ENCODE measurements at regions not wholly inside any gene's neighbourhood (a gene's known extent, or its start where the extent isn't known, plus 50 kb on each side); places are given as distances from the start of the nearest gene placed in this dataset.

- no peaks in the 10 kb centered on the region for H3K27me3 ChIP-seq
- DNase-seq = no peak
- no peaks in the 10 kb centered on the region for H3K36me3 ChIP-seq (replicated peaks in 1 of 2)
- no peak overlapping the region for H3K27ac ChIP-seq
- TF ChIP-seq POLR2A (IDR thresholded peaks at IDR 0.05) (no peak), CTCF (IDR thresholded peaks at IDR 0.05) (no peak)
- H3K4me1 ChIP-seq (replicated peaks in 1 of 2) = no peaks in the 10 kb centered on the region
- WGBS, 4 donors = 60 to 78% (median 63%) methylated on average over 7 of the region's 7 CpGs
- H3K9me3 ChIP-seq (replicated peaks in 1 of 3) = no peaks in the 10 kb centered on the region
- H3K4me3 ChIP-seq = no peak overlapping the region
- intact Hi-C loops (cut with DNase I) = no loop called here
These were observed 266.7 kb downstream of the SOX9 start for GRCh38 chr17:72387487-72387886.

- H3K27me3 ChIP-seq = no peaks in the 10 kb centered on the region
These were observed 267.1 kb downstream of the SOX9 start for GRCh38 chr17:72387969-72388368.

GRCh38 chr17:72388765-72389473, 268.1 kb downstream of the SOX9 start:
- no peaks in the 10 kb centered on the region for H3K9me3 ChIP-seq (replicated peaks in 1 of 3)
- WGBS, 4 donors = 79 to 85% (median 80%) methylated on average over 8 to 10 of the region's 10 CpGs
- H3K27ac ChIP-seq = no peak overlapping the region
- no peak overlapping the region for H3K4me3 ChIP-seq
- intact Hi-C loops (cut with DNase I) = no loop called here
- H3K27me3 ChIP-seq = no peaks in the 10 kb centered on the region
- H3K36me3 ChIP-seq (replicated peaks in 1 of 2) = no peaks in the 10 kb centered on the region
- no peak for DNase-seq
- H3K4me1 ChIP-seq (replicated peaks in 1 of 2) = no peaks in the 10 kb centered on the region
- no peak for TF ChIP-seq POLR2A (IDR thresholded peaks at IDR 0.05)
- no peak for TF ChIP-seq CTCF (IDR thresholded peaks at IDR 0.05)

More at GRCh38 chr17:72387969-72388368, 267.1 kb downstream of the SOX9 start:
- Histone ChIP-seq H3K9me3 (replicated peaks in 1 of 3) (no peaks in the 10 kb centered on the region), H3K27ac (no peak overlapping the region), H3K4me3 (no peak overlapping the region), H3K36me3 (replicated peaks in 1 of 2) (no peaks in the 10 kb centered on the region), H3K4me1 (replicated peaks in 1 of 2) (no peaks in the 10 kb centered on the region)
- no peak for DNase-seq
- intact Hi-C loops (cut with DNase I) = no loop called here
- 49 to 63% (median 53%) methylated on average over 3 of the region's 3 CpGs for WGBS, 4 donors
- no peak for TF ChIP-seq CTCF (IDR thresholded peaks at IDR 0.05)
- TF ChIP-seq POLR2A (IDR thresholded peaks at IDR 0.05) = no peak

- TF ChIP-seq CTCF (IDR thresholded peaks at IDR 0.05) (no peak), POLR2A (IDR thresholded peaks at IDR 0.05) (no peak)
- no peak for DNase-seq
- 53 to 74% (median 65%) methylated on average over 3 of the region's 3 CpGs for WGBS, 4 donors
These were observed 270.1 kb downstream of the SOX9 start for GRCh38 chr17:72390675-72391508.

More at GRCh38 chr17:72390675-72391508, 270.1 kb downstream of the SOX9 start:
- no peak overlapping the region for H3K4me3 ChIP-seq
- intact Hi-C loops (cut with DNase I) = no loop called here
- no peaks in the 10 kb centered on the region for H3K4me1 ChIP-seq (replicated peaks in 1 of 2)
- H3K27ac ChIP-seq = no peak overlapping the region
- H3K9me3 ChIP-seq (replicated peaks in 1 of 3) = no peaks in the 10 kb centered on the region
- no peaks in the 10 kb centered on the region for H3K36me3 ChIP-seq (replicated peaks in 1 of 2)
- no peaks in the 10 kb centered on the region for H3K27me3 ChIP-seq
